ENCODE measurements at regions not wholly inside any gene's neighbourhood (a gene's known extent, or its start where the extent isn't known, plus 50 kb on each side); places are given as distances from the start of the nearest gene placed in this dataset.

DNA sequence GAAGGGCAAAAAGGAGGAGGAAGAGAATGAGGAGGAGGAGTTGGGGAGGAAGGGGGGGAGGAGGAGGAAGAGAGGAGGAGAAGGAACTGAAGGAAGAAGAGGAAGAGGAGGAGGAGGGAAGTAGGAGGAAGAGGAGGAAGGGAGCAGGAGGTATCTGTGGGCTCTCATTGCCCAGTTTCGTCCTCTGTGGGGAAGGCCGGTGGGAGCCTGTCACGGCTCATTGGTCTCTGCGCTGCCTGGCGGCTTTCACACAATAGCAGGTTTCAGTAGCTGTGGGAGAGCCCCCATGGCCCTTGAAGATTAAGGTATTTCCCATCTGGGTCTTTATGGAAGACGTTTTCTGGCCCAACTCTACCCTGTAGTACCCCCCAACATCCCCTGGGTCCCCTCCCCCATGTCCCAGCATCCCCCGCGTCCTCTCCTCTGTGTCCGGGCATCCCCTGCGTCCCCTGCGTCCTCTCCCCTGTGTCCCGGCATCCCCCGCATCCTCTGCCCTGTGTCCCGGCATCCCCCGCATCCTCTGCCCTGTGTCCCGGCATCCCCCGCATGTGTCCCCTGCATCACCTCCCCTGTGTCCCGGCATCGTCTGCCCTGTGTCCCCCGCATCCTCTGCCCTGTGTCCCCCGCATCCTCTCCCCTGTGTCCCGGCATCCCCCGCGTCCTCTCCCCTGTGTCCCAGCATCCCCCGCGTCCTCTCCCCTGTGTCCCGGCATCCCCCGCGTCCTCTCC lies 278.2 kb upstream of the SFSWAP start:
- no peaks in the 10 kb centered on the region for H3K36me3 ChIP-seq (replicated peaks in 1 of 2)
- no peaks in the 10 kb centered on the region for H3K27me3 ChIP-seq
- WGBS, 4 donors, result 18 to 61% (median 48%) methylated on average over 6 to 24 of the region's 29 CpGs
- no peak overlapping the region for H3K4me3 ChIP-seq
- no peaks in the 10 kb centered on the region for H3K9me3 ChIP-seq (replicated peaks in 1 of 3)
- peak in 1 of 7 donors; percentile 31 for DNase-seq
- H3K27ac ChIP-seq, result no peak overlapping the region
- H3K4me1 ChIP-seq (replicated peaks in 1 of 2), result no peaks in the 10 kb centered on the region
- TF ChIP-seq, protein P1, sequence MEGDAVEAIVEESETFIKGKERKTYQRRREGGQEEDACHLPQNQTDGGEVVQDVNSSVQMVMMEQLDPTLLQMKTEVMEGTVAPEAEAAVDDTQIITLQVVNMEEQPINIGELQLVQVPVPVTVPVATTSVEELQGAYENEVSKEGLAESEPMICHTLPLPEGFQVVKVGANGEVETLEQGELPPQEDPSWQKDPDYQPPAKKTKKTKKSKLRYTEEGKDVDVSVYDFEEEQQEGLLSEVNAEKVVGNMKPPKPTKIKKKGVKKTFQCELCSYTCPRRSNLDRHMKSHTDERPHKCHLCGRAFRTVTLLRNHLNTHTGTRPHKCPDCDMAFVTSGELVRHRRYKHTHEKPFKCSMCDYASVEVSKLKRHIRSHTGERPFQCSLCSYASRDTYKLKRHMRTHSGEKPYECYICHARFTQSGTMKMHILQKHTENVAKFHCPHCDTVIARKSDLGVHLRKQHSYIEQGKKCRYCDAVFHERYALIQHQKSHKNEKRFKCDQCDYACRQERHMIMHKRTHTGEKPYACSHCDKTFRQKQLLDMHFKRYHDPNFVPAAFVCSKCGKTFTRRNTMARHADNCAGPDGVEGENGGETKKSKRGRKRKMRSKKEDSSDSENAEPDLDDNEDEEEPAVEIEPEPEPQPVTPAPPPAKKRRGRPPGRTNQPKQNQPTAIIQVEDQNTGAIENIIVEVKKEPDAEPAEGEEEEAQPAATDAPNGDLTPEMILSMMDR (IDR thresholded peaks at IDR 0.05), result no peak
- TF ChIP-seq POLR2A (IDR thresholded peaks at IDR 0.05), result no peak
- intact Hi-C loops (cut with DNase I), result no loop called here

DNA sequence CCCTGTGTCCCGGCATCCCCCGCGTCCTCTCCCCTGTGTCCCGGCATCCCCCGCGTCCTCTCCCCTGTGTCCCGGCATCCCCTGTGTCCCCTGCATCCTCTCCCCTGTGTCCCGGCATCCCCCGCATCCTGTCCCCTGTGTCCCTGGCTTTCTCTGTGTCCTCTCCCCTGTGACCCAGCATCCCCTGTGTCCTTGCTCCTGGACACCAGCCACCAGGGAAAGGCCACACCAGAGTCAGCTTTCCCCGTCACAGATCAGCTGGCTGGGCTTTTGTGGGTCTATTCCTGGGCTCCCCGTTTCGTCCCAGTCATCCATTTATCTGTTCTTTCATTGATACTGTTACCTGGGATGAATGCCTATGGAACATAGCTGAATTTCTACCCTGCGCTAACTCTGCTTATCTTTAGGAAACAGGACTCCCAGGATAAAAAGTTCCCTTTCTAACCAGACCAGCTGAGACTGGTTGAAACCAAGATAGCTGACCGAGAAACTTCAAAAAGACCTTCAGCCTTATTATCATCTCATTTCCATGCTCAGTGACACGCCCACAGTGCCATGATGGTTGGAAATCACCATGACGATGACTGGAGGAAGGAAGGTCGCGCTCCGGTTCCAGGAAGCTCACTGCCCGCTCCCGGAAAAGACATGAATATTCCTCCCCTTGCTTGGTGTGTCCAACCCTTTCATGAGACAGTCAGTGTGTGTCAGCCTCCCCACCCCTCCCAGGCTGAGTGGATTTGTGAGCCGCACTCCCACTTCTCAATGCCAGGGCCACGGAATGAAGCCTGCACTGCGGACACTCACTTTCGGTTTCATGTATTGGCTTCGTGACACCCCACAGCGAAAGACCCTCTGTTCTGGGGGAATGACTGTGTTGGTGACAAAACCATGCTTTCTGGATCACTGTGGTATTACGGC lies 276.4 kb upstream of the SFSWAP start:
- H3K36me3 ChIP-seq (replicated peaks in 1 of 2), result no peaks in the 10 kb centered on the region
- intact Hi-C loops (cut with DNase I), result no loop called here
- peak in 2 of 7 donors; percentile 14 to 56 for DNase-seq

DNA sequence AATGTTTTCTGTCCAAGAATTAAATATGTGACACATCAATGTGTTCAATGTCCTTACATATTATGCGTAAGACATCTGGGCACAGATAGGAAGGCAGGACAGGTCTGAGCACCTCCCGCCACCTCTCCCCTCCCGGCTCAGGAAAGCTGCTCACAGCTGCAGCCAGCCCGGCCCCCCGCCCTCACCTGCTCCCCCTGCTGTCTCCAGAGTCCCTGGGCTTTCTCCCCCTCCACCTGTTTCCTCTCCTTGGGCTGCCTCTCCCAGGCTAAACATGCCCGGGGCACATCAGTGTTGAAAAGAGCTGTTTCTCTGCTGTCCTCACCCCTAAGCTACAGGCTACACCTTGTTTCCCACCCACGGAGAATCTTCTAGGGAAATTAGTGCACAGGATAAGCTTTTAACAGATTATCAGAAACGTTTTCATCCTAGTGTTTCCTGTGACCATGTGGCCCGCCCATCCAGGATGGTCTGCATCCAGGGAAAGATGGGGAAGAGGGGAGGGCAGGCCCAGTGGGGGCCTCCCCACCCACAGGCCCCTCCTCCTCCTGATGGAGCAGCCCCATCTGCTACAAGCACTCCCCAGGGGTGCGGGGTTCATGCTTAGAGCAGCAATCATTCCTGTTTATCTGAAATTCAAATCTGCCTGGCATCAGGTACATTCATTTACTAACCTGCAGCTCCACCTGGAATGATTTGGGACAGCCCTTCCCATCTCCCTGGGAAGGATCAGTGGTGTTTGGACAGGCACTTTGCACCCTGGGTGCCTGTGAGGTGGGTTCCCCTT lies 273.8 kb upstream of the SFSWAP start:
- intact Hi-C loops (cut with DNase I), result no loop called here
- no peak overlapping the region for H3K27ac ChIP-seq
- H3K9me3 ChIP-seq (replicated peaks in 1 of 3), result no peaks in the 10 kb centered on the region
- peak in 1 of 7 donors; percentile 31 for DNase-seq
- H3K4me3 ChIP-seq, result no peak overlapping the region
- H3K36me3 ChIP-seq (replicated peaks in 1 of 2), result no peaks in the 10 kb centered on the region
- no peaks in the 10 kb centered on the region for H3K27me3 ChIP-seq
- H3K4me1 ChIP-seq (replicated peaks in 1 of 2), result no peaks in the 10 kb centered on the region
- TF ChIP-seq, protein P1 (IDR thresholded peaks at IDR 0.05), result no peak
- no peak for TF ChIP-seq POLR2A (IDR thresholded peaks at IDR 0.05)
- 40 to 50% (median 44%) methylated on average over 9 to 10 of the region's 10 CpGs for WGBS, 4 donors

More for the DNA sequence above, 276.4 kb upstream of the SFSWAP start:
- Histone ChIP-seq H3K27ac (no peak overlapping the region), H3K9me3 (replicated peaks in 1 of 3) (no peaks in the 10 kb centered on the region), H3K4me1 (replicated peaks in 1 of 2) (no peaks in the 10 kb centered on the region), H3K27me3 (no peaks in the 10 kb centered on the region), H3K4me3 (no peak overlapping the region)
- WGBS, 4 donors, result 64 to 72% (median 69%) methylated on average over 19 to 27 of the region's 28 CpGs
- no peak for TF ChIP-seq POLR2A (IDR thresholded peaks at IDR 0.05)
- TF ChIP-seq, protein P1 (IDR thresholded peaks at IDR 0.05), result no peak

Data from adrenal gland (tissue), 9 donors.